HFFc6 (cell line): ENCODE measurements at regions not wholly inside any gene's neighbourhood (a gene's known extent, or its start where the extent isn't known, plus 50 kb on each side); places are given as distances from the start of the nearest gene placed in this dataset.

Experiments
- DNase-seq: peaks from one replicate; pipeline ENCODE4 v3.0.0-alpha.2; 2018
- H3K27ac Mint-ChIP-seq: 2 replicates; pipeline ENCODE4 v1.8.0; 2020; ENCODE audit warnings: mild to moderate bottlenecking, mixed read lengths
- H3K27me3 Mint-ChIP-seq: 2 replicates; pipeline ENCODE4 v1.8.0; 2021; ENCODE audit warnings: mild to moderate bottlenecking, moderate library complexity, mixed read lengths; ENCODE audit not compliant: insufficient read depth
- H3K36me3 Mint-ChIP-seq: 2 replicates; pipeline ENCODE4 v1.8.0; 2021; ENCODE audit warnings: low read depth, mixed read lengths
- H3K4me1 Mint-ChIP-seq: 2 replicates; pipeline ENCODE4 v1.8.0; 2020; ENCODE audit warnings: low read depth, mixed read lengths
- H3K4me3 Mint-ChIP-seq: 2 replicates; pipeline ENCODE4 v1.8.0; 2020; ENCODE audit warnings: mild to moderate bottlenecking, moderate library complexity, mixed read lengths
- H3K9me3 Mint-ChIP-seq: 2 replicates; pipeline ENCODE4 v1.8.0; 2020; ENCODE audit warnings: mild to moderate bottlenecking, mixed read lengths
- TF ChIP-seq, protein P1 (sequence below): fragments of 200-600 bp; sonication (generic); IDR thresholded peaks from 2 replicates; pipeline ENCODE4 v1.5.0; 2021; ENCODE audit warnings: antibody characterized with exemption, mild to moderate bottlenecking

DNA sequence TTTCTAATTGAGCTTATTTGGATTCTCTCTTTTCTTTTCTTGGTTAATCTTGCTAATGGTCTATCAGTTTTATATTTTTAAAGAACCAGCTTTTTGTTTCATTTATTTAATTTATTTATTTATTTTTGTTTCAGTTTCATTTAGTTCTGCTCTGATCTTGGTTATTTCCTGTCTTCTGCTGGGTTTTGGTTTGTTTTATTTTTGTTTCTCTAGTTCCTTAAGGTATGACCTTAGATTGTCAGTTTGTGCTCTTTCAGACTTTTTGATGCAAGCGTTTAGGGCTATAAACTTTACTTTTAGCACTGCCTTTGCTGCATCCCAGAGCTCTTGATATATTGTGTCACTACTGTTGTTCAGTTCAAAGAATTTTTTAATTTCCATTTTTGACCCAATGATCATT lies 149.7 kb upstream of the SLC25A13 start:
- H3K9me3 Mint-ChIP-seq: peaks cover 10% of the 10 kb centered on the region

DNA sequence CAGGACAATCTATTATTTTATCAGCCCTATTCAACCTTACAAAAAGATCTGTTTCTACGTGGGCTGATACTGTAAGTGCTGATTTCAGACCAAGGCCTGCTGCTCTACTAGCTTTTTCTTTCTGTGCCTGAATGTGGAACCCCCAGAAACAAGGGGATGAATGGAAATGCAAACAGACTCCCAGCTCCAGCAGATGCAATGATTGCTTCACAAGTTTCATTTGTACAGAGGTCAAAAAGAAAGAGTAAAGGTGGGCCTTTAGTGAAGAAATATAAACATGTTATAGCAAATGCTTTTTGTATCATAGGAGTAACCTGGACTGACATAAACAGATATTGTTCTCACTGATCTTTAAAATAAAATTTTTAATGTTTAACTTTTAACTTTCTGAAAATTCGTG lies 130.2 kb upstream of the SLC25A13 start:
- no peak for DNase-seq
- H3K36me3 Mint-ChIP-seq: no peaks in the 10 kb centered on the region
- no peaks in the 10 kb centered on the region for H3K27me3 Mint-ChIP-seq
- TF ChIP-seq, protein P1, sequence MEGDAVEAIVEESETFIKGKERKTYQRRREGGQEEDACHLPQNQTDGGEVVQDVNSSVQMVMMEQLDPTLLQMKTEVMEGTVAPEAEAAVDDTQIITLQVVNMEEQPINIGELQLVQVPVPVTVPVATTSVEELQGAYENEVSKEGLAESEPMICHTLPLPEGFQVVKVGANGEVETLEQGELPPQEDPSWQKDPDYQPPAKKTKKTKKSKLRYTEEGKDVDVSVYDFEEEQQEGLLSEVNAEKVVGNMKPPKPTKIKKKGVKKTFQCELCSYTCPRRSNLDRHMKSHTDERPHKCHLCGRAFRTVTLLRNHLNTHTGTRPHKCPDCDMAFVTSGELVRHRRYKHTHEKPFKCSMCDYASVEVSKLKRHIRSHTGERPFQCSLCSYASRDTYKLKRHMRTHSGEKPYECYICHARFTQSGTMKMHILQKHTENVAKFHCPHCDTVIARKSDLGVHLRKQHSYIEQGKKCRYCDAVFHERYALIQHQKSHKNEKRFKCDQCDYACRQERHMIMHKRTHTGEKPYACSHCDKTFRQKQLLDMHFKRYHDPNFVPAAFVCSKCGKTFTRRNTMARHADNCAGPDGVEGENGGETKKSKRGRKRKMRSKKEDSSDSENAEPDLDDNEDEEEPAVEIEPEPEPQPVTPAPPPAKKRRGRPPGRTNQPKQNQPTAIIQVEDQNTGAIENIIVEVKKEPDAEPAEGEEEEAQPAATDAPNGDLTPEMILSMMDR: no peak
- peaks cover 11% of the 10 kb centered on the region for H3K9me3 Mint-ChIP-seq
- H3K27ac Mint-ChIP-seq: no peak overlapping the region
- H3K4me3 Mint-ChIP-seq: no peak overlapping the region
- no peaks in the 10 kb centered on the region for H3K4me1 Mint-ChIP-seq

More for the DNA sequence above, 149.7 kb upstream of the SLC25A13 start:
- DNase-seq: no peak
- Mint-ChIP-seq H3K27ac (no peak overlapping the region), H3K36me3 (no peaks in the 10 kb centered on the region), H3K4me1 (no peaks in the 10 kb centered on the region), H3K4me3 (no peak overlapping the region), H3K27me3 (no peaks in the 10 kb centered on the region)
- TF ChIP-seq, protein P1: no peak

DNA sequence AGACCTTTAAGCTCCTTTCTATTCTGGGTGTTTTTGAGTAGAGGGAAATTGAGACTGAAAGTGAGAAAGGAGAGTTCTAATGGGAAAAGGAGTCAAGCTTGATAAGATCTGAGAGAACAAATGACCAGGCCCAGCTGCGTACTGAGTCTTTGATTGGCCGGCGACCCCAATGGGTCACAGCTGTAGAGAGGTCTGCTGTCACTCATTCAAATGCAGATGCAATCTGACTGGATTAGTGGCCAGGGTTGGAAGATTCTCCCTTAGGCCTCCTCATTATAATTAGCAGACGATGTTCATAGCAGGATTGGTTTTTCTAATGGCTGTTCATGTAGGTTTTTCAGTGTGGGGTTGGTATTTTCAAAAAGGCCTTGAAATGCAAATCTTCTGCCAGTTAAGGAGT lies 127.2 kb upstream of the SLC25A13 start:
- H3K27ac Mint-ChIP-seq: no peak overlapping the region
- H3K36me3 Mint-ChIP-seq: no peaks in the 10 kb centered on the region
- no peak for DNase-seq
- TF ChIP-seq, protein P1: no peak
- no peaks in the 10 kb centered on the region for H3K4me1 Mint-ChIP-seq
- H3K4me3 Mint-ChIP-seq: no peak overlapping the region
- H3K27me3 Mint-ChIP-seq: no peaks in the 10 kb centered on the region
- H3K9me3 Mint-ChIP-seq: peaks cover 7% of the 10 kb centered on the region

DNA sequence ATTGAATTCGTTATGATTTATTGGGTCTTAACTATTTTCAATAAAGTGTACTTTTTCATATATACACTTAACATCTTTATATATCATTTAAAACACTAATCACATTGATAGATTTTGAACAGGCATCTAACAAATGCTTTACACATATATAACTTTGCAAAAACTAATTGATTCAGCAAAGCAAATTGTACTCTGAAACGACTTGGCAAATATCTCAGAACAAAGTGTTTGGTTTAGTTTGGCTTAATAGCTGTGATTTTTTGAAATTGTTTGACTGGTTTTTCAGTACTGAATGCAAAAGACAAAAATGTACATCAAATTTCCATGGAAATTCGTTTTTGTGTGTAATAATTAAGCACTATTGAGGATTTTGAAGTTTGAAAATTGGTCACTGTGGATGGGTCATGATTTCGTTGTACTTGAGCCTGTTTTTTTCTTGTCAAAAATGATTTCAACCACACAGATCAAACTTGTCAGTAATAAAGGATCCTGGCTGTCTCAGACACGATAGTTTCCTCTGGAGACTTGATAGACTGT lies 125.3 kb upstream of the SLC25A13 start:
- no peak for DNase-seq
- no peaks in the 10 kb centered on the region for H3K36me3 Mint-ChIP-seq
- H3K9me3 Mint-ChIP-seq: 0 out of 2 replicates have a peak, but pooled peaks cover 4% of the 10 kb centered on the region
- TF ChIP-seq, protein P1: no peak
- no peak overlapping the region for H3K4me3 Mint-ChIP-seq
- no peaks in the 10 kb centered on the region for H3K27me3 Mint-ChIP-seq
- no peaks in the 10 kb centered on the region for H3K4me1 Mint-ChIP-seq
- no peak overlapping the region for H3K27ac Mint-ChIP-seq

DNA sequence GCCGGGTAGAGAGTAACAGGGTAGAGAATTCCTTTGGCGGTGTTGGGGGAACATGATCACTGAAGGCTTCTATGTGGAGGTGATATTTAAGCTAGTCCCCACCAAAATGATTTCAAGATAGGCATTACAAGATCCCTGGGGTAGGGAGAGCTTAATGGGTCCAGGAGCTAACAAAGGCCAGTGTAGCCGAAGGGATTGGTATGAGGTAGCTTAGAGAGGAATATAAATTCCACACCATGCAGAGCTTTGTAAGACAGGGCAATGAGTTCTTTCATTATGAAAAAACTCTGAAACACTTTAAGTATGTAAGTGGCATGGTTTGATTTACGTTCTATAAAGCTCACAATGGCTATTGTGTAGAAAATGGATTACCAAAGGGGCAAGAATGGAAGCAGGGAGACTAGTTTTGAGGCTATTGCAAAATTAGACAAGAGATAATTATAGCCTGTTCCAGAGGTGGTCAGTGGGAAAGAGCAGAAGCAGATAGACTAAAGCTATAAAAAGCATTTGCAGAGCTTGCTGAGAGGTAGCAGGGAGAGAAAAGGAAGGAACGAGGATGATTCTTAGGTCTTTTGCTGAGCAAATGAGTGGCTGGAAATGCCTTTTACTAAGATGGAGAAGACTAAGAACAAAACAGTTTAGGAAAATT lies 119.7 kb upstream of the SLC25A13 start:
- no peak overlapping the region for H3K27ac Mint-ChIP-seq
- H3K4me1 Mint-ChIP-seq: no peaks in the 10 kb centered on the region
- TF ChIP-seq, protein P1: no peak
- H3K27me3 Mint-ChIP-seq: no peaks in the 10 kb centered on the region
- peaks cover 11% of the 10 kb centered on the region; the same call in 1 of the 2 replicates for H3K9me3 Mint-ChIP-seq
- no peak overlapping the region for H3K4me3 Mint-ChIP-seq
- no peak for DNase-seq
- no peaks in the 10 kb centered on the region for H3K36me3 Mint-ChIP-seq
